HL-60/S4 (cell line): ENCODE measurements at regions not wholly inside any gene's neighbourhood (a gene's known extent, or its start where the extent isn't known, plus 50 kb on each side); places are given as distances from the start of the nearest gene placed in this dataset.

Source experiments
- in situ Hi-C: fragments of 300-500 bp; cut with MboI; formaldehyde crosslinking; loops from 2 replicates; pipeline ENCODE4 v1.14.3; 2022; ENCODE audit warnings: low sequenced_read_pairs

GRCh38 chr2:48249631-48250473, 64.6 kb upstream of the FOXN2 start:
- in situ Hi-C loops: no loop called here

- in situ Hi-C loops: no loop called here
Observed at GRCh38 chr2:48250474-48250844, 64.0 kb upstream of the FOXN2 start.

GRCh38 chr2:48250943-48251342, 63.5 kb upstream of the FOXN2 start:
- in situ Hi-C loops: no loop called here

- in situ Hi-C loops: no loop called here
Observed at GRCh38 chr2:48251437-48252148, 62.9 kb upstream of the FOXN2 start.

GRCh38 chr2:48253301-48253700, 61.2 kb upstream of the FOXN2 start:
- in situ Hi-C loops: no loop called here

GRCh38 chr2:48254839-48255238, 59.6 kb upstream of the FOXN2 start:
- in situ Hi-C loops: no loop called here

GRCh38 chr2:48257456-48257855, 57.0 kb upstream of the FOXN2 start:
- in situ Hi-C loops: no loop called here

- in situ Hi-C loops: no loop called here
Observed at GRCh38 chr2:48258481-48259149, 55.9 kb upstream of the FOXN2 start.

GRCh38 chr2:48259811-48260210, 54.7 kb upstream of the FOXN2 start:
- in situ Hi-C loops: no loop called here

GRCh38 chr2:48264627-48265026, 49.9 kb upstream of the FOXN2 start:
- in situ Hi-C loops: no loop called here
